IMR-90 (cell line): ENCODE measurements at regions not wholly inside any gene's neighbourhood (a gene's known extent, or its start where the extent isn't known, plus 50 kb on each side); places are given as distances from the start of the nearest gene placed in this dataset.

Experiments
- ATAC-seq: fragments of 200-7000 bp; cut with Tn5 transposase; 2 replicates; pipeline ENCODE4 v1.9.1; 2020; ENCODE audit warnings: low read depth, mild to moderate bottlenecking, moderate library complexity
- BruUV-seq: library from RNA; stranded (reverse); fragments of 400-500 nt; replicated peaks from 2 replicates; lab custom pipeline; 2021; lab: Mats Ljungman, UMichigan
- CTCF ChIA-PET: fragments of 300-600 bp; formaldehyde crosslinking; extraction: SDS; loops from one replicate; lab custom pipeline; 2021; ENCODE audit warnings: antibody characterized with exemption; lab: Yijun Ruan, JAX
- POLR2A ChIA-PET: fragments of 300-600 bp; sonication (Branson Sonifier 250); formaldehyde crosslinking; loops from one replicate; lab custom pipeline; 2022; ENCODE audit warnings: antibody characterized with exemption; ENCODE audit not compliant: unreplicated experiment; lab: Charles Lee
- DNase-seq: peaks from one replicate; pipeline ENCODE4 v3.0.0; 2013
- H2AFZ ChIP-seq: replicated peaks from 2 replicates; pipeline ENCODE3; 2013; ENCODE audit warnings: low read length, mild to moderate bottlenecking; ENCODE audit not compliant: poor library complexity
- H2AK5ac ChIP-seq: 2 replicates; pipeline ENCODE4 v1.6.1; 2013; ENCODE audit warnings: low read depth, low read length, inconsistent platforms
- H2AK9ac ChIP-seq: replicated peaks from 2 replicates; pipeline ENCODE3; 2013; ENCODE audit warnings: mild to moderate bottlenecking, low read depth, low read length, moderate library complexity; ENCODE audit not compliant: poor library complexity
- H2BK120ac ChIP-seq: 2 replicates; pipeline ENCODE4 v1.6.1; 2013; ENCODE audit warnings: low read depth, low read length, inconsistent platforms
- H2BK15ac ChIP-seq: 3 replicates; pipeline ENCODE4 v1.6.1; 2013; ENCODE audit warnings: low read depth, low read length, inconsistent platforms
- H2BK20ac ChIP-seq: 2 replicates; pipeline ENCODE4 v1.6.1; 2013; ENCODE audit warnings: low read depth, mild to moderate bottlenecking, inconsistent platforms, low read length, moderate library complexity
- H2BK5ac ChIP-seq: 2 replicates; pipeline ENCODE4 v1.6.1; 2013; ENCODE audit warnings: mild to moderate bottlenecking, low read depth, low read length, inconsistent platforms; ENCODE audit not compliant: poor library complexity, severe bottlenecking
- H3K14ac ChIP-seq: replicated peaks from 2 replicates; pipeline ENCODE4 v1.6.1; 2013; ENCODE audit warnings: low read depth, low read length, inconsistent platforms
- H3K18ac ChIP-seq: 2 replicates; pipeline ENCODE4 v1.6.1; 2013; ENCODE audit warnings: low read depth, low read length, control low read depth
- H3K23ac ChIP-seq: 2 replicates; pipeline ENCODE4 v1.6.1; 2013; ENCODE audit warnings: low read depth, low read length, inconsistent platforms
- H3K27ac ChIP-seq: 2 replicates; pipeline ENCODE4 v1.5.1; 2013; ENCODE audit warnings: mild to moderate bottlenecking, control low read depth, low read length; ENCODE audit not compliant: insufficient read depth
- H3K27me3 ChIP-seq: 2 replicates; pipeline ENCODE4 v1.6.1; 2013; ENCODE audit warnings: low read length; ENCODE audit not compliant: control insufficient read depth, insufficient read depth
- H3K36me3 ChIP-seq: 2 replicates; pipeline ENCODE4 v1.6.1; 2013; ENCODE audit warnings: low read length, mixed read lengths; ENCODE audit not compliant: control insufficient read depth, insufficient read depth
- H3K4ac ChIP-seq: 2 replicates; pipeline ENCODE4 v1.6.1; 2013; ENCODE audit warnings: low read depth, low read length, inconsistent platforms
- H3K4me1 ChIP-seq: 2 replicates; pipeline ENCODE4 v1.6.1; 2013; ENCODE audit warnings: low read length, mixed read lengths; ENCODE audit not compliant: control insufficient read depth, insufficient read depth
- H3K4me2 ChIP-seq: 2 replicates; pipeline ENCODE4 v1.6.1; 2013; ENCODE audit warnings: low read depth, mild to moderate bottlenecking, control low read depth, low read length, moderate library complexity
- H3K4me3 ChIP-seq: 2 replicates; pipeline ENCODE4 v1.5.1; 2013; ENCODE audit warnings: low read depth, mild to moderate bottlenecking, control low read depth, low read length, moderate library complexity; ENCODE audit not compliant: insufficient read depth
- H3K56ac ChIP-seq: 2 replicates; pipeline ENCODE4 v1.6.1; 2013; ENCODE audit warnings: low read length, inconsistent platforms; ENCODE audit not compliant: insufficient read depth; ENCODE audit errors: extremely low read depth
- H3K79me1 ChIP-seq, 2 experiments: 2 replicates each; pipeline ENCODE4 v1.6.1; 2013; ENCODE audit warnings: low read length in 2 of 2, inconsistent platforms in 1 of 2, low read depth in 1 of 2
- H3K9ac ChIP-seq: 2 replicates; pipeline ENCODE4 v1.6.1; 2013; ENCODE audit warnings: low read depth, low read length, control low read depth
- H3K9me1 ChIP-seq: 2 replicates; pipeline ENCODE4 v1.6.1; 2013; ENCODE audit warnings: low read length, inconsistent platforms; ENCODE audit not compliant: insufficient read depth
- H3K9me3 ChIP-seq: 2 replicates; pipeline ENCODE4 v1.6.1; 2013; ENCODE audit warnings: low read length; ENCODE audit not compliant: control insufficient read depth, insufficient read depth
- H4K20me1 ChIP-seq: 2 replicates; pipeline ENCODE4 v1.6.1; 2013; ENCODE audit warnings: low read length, inconsistent platforms; ENCODE audit not compliant: insufficient read depth
- H4K5ac ChIP-seq: 2 replicates; pipeline ENCODE4 v1.6.1; 2013; ENCODE audit warnings: mild to moderate bottlenecking, low read depth, low read length, control low read depth
- H4K8ac ChIP-seq, 2 experiments: 2 replicates each; pipeline ENCODE4 v1.6.1; 2013; ENCODE audit warnings: low read depth in 2 of 2, low read length in 2 of 2, control low read depth in 1 of 2, inconsistent platforms in 1 of 2
- H4K91ac ChIP-seq: 2 replicates; pipeline ENCODE4 v1.6.1; 2013; ENCODE audit warnings: low read depth, low read length, inconsistent platforms; ENCODE audit not compliant: insufficient read depth
- BHLHE40 ChIP-seq: fragments of 150-350 bp; IDR thresholded peaks from 2 replicates; pipeline ENCODE4 v1.6.1; 2016; ENCODE audit warnings: mild to moderate bottlenecking, low read depth, low read length
- CHD1 ChIP-seq: IDR thresholded peaks from 2 replicates; pipeline ENCODE4 v1.6.1; 2012; ENCODE audit warnings: low read depth, low read length, improper control_type of control experiment
- FOS ChIP-seq: fragments of 150-350 bp; IDR thresholded peaks from 2 replicates; pipeline ENCODE4 v1.6.1; 2016; ENCODE audit warnings: low read depth, low read length
- MAFK ChIP-seq: IDR thresholded peaks from 2 replicates; pipeline ENCODE4 v1.6.1; 2012; ENCODE audit warnings: low read depth, low read length, improper control_type of control experiment
- RAD21 ChIP-seq: IDR thresholded peaks from 2 replicates; pipeline ENCODE4 v1.6.1; 2012; ENCODE audit warnings: low read length, improper control_type of control experiment
- RFX5 ChIP-seq: IDR thresholded peaks from 2 replicates; pipeline ENCODE4 v1.8.0; 2012; ENCODE audit warnings: low read depth, mild to moderate bottlenecking, low read length, moderate library complexity
- SMC3 ChIP-seq: fragments of 150-350 bp; IDR thresholded peaks from 2 replicates; pipeline ENCODE4 v1.6.1; 2016; ENCODE audit warnings: low read depth, mild to moderate bottlenecking, antibody characterized with exemption, low read length, moderate library complexity
- dilution Hi-C: fragments of 300-500 bp; cut with HindIII; formaldehyde crosslinking; loops from one replicate; pipeline ENCODE4 v1.14.3; 2018; ENCODE audit warnings: low sequenced_read_pairs; ENCODE audit not compliant: unreplicated experiment
- in situ Hi-C: fragments of 300-500 bp; cut with MboI; formaldehyde crosslinking; loops from 3 replicates; pipeline ENCODE4 v1.14.3; 2019; ENCODE audit warnings: low sequenced_read_pairs, inconsistent platforms, mixed read lengths
- intact Hi-C: fragments of 100-400 bp; cut with micrococcal nuclease; formaldehyde crosslinking; loops from 2 replicates; pipeline ENCODE4 v1.10.0; 2022
- TF ChIP-seq, protein P1 (sequence below): conservative IDR thresholded peaks from 2 replicates; pipeline ENCODE4 v1.5.1; 2012; ENCODE audit warnings: mild to moderate bottlenecking, low read depth, low read length, improper control_type of control experiment
- TF ChIP-seq, protein P2 (sequence below): fragments of 150-350 bp; IDR thresholded peaks from 2 replicates; pipeline ENCODE4 v1.6.1; 2017; ENCODE audit warnings: mild to moderate bottlenecking, antibody characterized with exemption, low read length, low read depth
- TF ChIP-seq, protein P3 (sequence below): fragments of 150-350 bp; IDR thresholded peaks from 2 replicates; pipeline ENCODE4 v1.6.1; 2016; ENCODE audit warnings: low read depth, mild to moderate bottlenecking, low read length, moderate library complexity, borderline replicate concordance

- H3K9ac ChIP-seq: no peak overlapping the region
- H2BK15ac ChIP-seq: no peak overlapping the region
- H3K9me3 ChIP-seq: no peaks in the 10 kb centered on the region
- dilution Hi-C loops (no loop called here), in situ Hi-C loops (no loop called here), intact Hi-C loops (no loop called here)
- no peak overlapping the region for H3K23ac ChIP-seq
- no peaks in the 10 kb centered on the region for H3K4me1 ChIP-seq
- H4K20me1 ChIP-seq: no peaks in the 10 kb centered on the region
- no peak overlapping the region for H4K8ac ChIP-seq
- H3K79me1 ChIP-seq: no peaks in the 10 kb centered on the region
- H4K91ac ChIP-seq: no peak overlapping the region
- no peak overlapping the region for H3K4ac ChIP-seq
- H3K14ac ChIP-seq: no peak overlapping the region
- H3K27ac ChIP-seq: no peak overlapping the region
- ChIA-PET CTCF (interaction anchor here (1.6 kb wide), 1 partner anchor 9 kb away, joined by 3 read pairs; no protein-coding TSS in a partner anchor), POLR2A (no interaction called here)
- no TSS peak for BruUV-seq
- H3K4me3 ChIP-seq: no peak overlapping the region
- ATAC-seq: no peak
- H2BK5ac ChIP-seq: no peak overlapping the region
- H2AK9ac ChIP-seq: no peak overlapping the region
- H4K5ac ChIP-seq: no peak overlapping the region
- H2BK20ac ChIP-seq: no peak overlapping the region
- no peaks in the 10 kb centered on the region for H3K36me3 ChIP-seq
- H3K27me3 ChIP-seq: no peaks in the 10 kb centered on the region
- no peak overlapping the region for H3K56ac ChIP-seq
- no peak overlapping the region for H2AFZ ChIP-seq
- H3K9me1 ChIP-seq: no peaks in the 10 kb centered on the region
- H2AK5ac ChIP-seq: no peak overlapping the region
- TF ChIP-seq, protein P1, sequence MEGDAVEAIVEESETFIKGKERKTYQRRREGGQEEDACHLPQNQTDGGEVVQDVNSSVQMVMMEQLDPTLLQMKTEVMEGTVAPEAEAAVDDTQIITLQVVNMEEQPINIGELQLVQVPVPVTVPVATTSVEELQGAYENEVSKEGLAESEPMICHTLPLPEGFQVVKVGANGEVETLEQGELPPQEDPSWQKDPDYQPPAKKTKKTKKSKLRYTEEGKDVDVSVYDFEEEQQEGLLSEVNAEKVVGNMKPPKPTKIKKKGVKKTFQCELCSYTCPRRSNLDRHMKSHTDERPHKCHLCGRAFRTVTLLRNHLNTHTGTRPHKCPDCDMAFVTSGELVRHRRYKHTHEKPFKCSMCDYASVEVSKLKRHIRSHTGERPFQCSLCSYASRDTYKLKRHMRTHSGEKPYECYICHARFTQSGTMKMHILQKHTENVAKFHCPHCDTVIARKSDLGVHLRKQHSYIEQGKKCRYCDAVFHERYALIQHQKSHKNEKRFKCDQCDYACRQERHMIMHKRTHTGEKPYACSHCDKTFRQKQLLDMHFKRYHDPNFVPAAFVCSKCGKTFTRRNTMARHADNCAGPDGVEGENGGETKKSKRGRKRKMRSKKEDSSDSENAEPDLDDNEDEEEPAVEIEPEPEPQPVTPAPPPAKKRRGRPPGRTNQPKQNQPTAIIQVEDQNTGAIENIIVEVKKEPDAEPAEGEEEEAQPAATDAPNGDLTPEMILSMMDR: no peak
- TF ChIP-seq, protein P2, sequence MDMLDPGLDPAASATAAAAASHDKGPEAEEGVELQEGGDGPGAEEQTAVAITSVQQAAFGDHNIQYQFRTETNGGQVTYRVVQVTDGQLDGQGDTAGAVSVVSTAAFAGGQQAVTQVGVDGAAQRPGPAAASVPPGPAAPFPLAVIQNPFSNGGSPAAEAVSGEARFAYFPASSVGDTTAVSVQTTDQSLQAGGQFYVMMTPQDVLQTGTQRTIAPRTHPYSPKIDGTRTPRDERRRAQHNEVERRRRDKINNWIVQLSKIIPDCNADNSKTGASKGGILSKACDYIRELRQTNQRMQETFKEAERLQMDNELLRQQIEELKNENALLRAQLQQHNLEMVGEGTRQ: no peak
- TF ChIP-seq RFX5 (no peak), BHLHE40 (no peak), MAFK (no peak), CHD1 (no peak), RAD21 (no peak), SMC3 (no peak), FOS (no peak)
- TF ChIP-seq, protein P3, sequence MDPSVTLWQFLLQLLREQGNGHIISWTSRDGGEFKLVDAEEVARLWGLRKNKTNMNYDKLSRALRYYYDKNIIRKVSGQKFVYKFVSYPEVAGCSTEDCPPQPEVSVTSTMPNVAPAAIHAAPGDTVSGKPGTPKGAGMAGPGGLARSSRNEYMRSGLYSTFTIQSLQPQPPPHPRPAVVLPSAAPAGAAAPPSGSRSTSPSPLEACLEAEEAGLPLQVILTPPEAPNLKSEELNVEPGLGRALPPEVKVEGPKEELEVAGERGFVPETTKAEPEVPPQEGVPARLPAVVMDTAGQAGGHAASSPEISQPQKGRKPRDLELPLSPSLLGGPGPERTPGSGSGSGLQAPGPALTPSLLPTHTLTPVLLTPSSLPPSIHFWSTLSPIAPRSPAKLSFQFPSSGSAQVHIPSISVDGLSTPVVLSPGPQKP: no peak
- H2BK120ac ChIP-seq: no peak overlapping the region
- DNase-seq: no peak
- no peak overlapping the region for H3K18ac ChIP-seq
- H3K4me2 ChIP-seq: no peak overlapping the region
Measured at GRCh38 chr15:57875347-57875746, 168.8 kb downstream of the POLR2M start.
